Stimulated activated CD4-positive, alpha-beta T cell treated with anti-CD3 and anti-CD28 coated beads, Interleukin-12 subunit alpha, Interleukin-12 subunit beta, amount 100 ng/mL, for 4 hours (primary cell): ENCODE measurements at regions not wholly inside any gene's neighbourhood (a gene's known extent, or its start where the extent isn't known, plus 50 kb on each side); places are given as distances from the start of the nearest gene placed in this dataset.

Experiments
- DNase-seq: peaks from one replicate; pipeline ENCODE4 v3.0.0-alpha.2; 2020

DNA sequence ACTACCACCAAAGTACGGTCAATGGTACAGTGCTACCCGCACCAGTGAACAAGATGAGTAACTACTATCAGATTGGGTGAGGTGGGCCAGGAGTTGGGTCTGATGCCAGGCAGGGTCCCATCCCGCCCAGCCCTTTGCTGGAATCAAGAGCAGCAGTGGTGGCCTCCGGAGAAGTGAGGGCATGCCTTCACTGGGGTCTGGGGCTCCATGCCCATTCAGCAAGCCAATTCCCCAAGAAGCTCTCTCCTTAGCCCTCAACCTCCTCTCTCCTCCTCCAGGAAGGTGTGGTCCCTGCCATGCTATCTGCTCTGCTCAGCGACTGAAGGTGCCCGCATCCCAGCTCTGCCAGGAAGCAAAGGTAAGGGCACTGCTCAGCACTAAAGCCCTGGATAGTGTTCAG lies 62.7 kb upstream of the CPLX2 start:
- no peak for DNase-seq

DNA sequence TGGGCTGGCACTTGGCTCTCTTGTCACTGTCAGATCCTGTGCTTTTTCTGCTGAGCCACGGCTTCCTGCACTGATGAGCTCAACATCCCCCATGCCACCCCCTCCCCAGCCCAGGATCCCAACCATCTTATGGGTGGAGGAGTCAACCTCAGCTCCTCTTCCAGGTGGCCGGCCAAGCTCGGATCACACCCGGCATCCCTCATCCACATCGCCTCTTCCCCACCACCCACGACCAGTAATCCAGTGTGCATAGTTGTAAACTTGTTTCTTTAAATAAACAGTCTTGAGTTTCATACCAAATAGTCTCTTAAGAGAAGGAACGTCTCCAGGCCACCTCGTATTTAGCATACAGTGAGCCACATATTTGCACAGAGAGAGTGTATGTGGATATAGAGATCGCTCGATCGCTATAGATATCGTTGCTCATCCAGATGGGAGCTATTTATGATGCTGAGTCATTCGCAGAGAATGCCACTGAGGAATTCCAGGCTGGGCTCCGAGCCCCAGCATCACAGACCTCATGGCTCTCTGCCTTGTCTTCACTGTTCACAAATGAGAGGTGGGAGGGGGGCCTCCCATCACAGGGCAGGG lies 61.8 kb upstream of the CPLX2 start:
- DNase-seq, result no peak

GRCh38 chr5:175810457-175810856 lies 60.9 kb upstream of the CPLX2 start:
- DNase-seq, result no peak

DNA sequence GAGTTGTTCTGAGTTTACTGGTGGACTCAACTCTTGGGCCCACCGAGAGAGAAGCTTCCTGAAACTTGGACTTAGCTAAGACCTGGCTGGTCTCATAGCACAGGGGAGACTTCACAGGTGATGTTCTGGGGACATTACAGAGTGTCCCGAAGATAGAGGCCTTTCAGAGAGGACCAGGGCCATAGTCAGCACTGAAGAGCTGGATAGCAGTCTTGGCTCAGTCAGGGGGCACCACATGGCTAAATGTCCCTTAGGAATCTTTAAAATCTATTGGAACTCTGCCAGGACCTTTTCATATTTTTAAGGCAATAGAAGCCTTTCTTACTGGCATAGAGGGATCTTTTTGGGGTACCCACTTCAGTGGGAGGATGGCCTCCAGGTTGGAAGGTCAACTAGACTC lies 59.8 kb upstream of the CPLX2 start:
- DNase-seq, result no peak

- no peak for DNase-seq
Measured at GRCh38 chr5:175813943-175814630, 57.3 kb upstream of the CPLX2 start.

- no peak for DNase-seq
Measured at GRCh38 chr5:175814691-175815090, 56.7 kb upstream of the CPLX2 start.

DNA sequence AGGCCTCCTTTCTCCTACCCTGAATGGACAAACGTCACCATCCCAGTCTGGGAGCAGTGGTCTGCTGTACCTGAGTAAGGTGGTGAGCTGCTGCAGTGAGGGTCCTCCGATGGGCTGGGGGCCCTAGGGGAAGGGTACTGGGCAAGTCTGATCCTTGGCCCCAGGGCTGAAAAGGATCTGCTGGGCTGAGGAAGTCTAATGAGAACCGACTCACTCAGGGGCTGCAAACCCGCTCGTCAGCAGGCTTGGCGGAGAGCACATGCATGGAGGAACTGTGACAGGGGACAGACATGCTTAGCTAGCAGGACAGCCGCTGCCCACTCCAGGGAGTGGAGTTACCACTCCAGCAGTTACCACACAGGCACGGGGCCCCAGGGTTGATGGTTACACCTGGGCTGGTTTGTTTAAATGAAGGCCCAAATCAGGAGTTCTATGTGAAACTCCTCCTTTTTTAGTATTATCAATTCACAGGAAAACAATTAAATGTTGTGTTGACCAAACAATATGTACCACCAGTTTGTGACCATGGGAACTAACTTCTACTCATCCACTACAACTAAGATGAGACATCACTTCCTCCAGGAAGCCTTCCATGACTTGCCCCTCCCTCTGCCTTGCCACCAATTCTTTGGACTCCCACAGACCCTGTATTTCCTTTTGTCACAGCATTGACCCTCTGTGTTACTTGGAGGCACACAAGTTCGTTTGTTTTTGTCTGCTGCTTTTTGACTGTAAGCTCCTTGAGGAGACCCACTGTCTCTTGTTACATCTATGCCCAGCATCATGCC lies 56.1 kb upstream of the CPLX2 start:
- no peak for DNase-seq

DNA sequence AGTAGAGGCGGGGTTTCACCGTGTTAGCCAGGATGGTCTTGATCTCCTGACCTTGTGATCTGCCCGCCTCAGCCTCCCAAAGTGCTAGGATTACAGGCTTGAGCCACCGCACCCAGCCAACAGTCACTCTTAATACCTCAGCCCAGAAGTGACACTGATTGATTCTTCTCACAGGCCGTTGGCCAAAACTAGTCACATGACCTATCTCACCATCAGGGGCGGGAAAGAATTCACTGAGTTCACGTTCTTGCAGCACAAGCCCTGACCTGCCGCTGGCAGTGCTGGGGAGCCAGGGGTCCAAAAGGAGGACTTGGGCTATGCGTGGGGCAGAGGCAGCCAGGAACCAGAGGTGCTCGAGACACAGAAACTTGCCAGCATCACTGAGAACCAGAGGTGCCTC lies 55.0 kb upstream of the CPLX2 start:
- DNase-seq, result no peak

DNA sequence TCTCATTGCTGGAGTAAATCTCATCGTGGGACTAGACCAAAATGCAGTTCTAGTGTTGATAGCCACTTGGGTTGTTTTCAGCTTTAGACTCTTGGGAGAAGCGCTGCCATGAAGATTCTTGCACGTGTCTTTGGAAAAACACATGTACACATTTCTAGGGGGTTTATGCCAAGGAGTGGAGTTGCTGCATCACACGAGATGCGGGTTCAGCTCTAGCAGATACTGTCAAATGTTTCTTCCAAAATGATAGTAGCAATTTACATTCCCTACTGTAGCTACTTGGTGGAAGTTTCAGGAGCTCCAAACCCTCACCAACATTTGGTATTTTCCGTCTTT lies 52.3 kb upstream of the CPLX2 start:
- DNase-seq, result no peak

DNA sequence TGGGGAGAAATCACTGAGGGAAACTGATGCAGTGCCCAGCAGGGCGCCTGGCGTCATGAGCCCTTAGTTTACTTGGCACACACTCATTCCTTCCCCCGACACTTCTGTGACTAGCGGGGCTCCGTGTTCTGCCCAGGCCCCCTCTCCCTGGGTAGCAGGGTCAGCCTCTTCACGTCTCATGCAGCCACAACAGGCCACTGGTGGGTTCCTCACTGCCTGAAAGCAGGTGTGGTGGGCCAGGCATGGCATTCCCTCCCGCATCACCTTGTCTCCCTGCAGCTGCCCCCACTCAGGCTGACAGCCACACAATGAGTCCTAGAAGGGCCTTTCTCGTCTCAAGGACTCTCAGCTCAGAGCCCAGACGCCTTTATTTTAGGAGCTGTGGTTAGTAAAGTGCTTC lies 51.1 kb upstream of the CPLX2 start:
- DNase-seq, result no peak
